Small intestine (tissue), 7 donors: ENCODE measurements at regions not wholly inside any gene's neighbourhood (a gene's known extent, or its start where the extent isn't known, plus 50 kb on each side); places are given as distances from the start of the nearest gene placed in this dataset.

ENCODE experiments used
- DNase-seq, 2 donors: peaks; one replicate each; pipeline versions ENCODE4 v3.0.0 to v3.0.0-alpha.2; 2013
- FAIRE-seq: peaks from 2 replicates; lab custom pipeline; 2012; peaks lifted over from hg19 to GRCh38; lab: Jason Lieb, UNC
- H3K27ac ChIP-seq, 3 donors: one replicate each; pipeline ENCODE4 v1.5.1; 2013; ENCODE audit warnings: low read length in 2 of 3, mild to moderate bottlenecking in 2 of 3, control low read depth in 1 of 3, inconsistent platforms in 1 of 3, low read depth in 1 of 3, moderate library complexity in 1 of 3
- H3K27me3 ChIP-seq, 3 donors: one replicate each; pipeline ENCODE4 v1.6.1; 2013; ENCODE audit warnings: low read length in 3 of 3, inconsistent platforms in 1 of 3; ENCODE audit not compliant: control insufficient read depth in 3 of 3, insufficient read depth in 3 of 3
- H3K36me3 ChIP-seq, 3 donors: one replicate each; pipeline ENCODE4 v1.6.1; 2013; ENCODE audit warnings: low read length in 3 of 3, inconsistent platforms in 1 of 3, low read depth in 1 of 3, mild to moderate bottlenecking in 1 of 3, moderate library complexity in 1 of 3; ENCODE audit not compliant: control insufficient read depth in 3 of 3, insufficient read depth in 2 of 3
- H3K4me1 ChIP-seq, 3 donors: one replicate each; pipeline ENCODE4 v1.6.1; 2013; ENCODE audit warnings: low read length in 2 of 3, inconsistent platforms in 1 of 3, low read depth in 1 of 3, mild to moderate bottlenecking in 1 of 3, moderate library complexity in 1 of 3; ENCODE audit not compliant: control insufficient read depth in 3 of 3, insufficient read depth in 2 of 3
- H3K4me3 ChIP-seq, 3 donors: one replicate each; pipeline ENCODE4 v1.5.1; 2013; ENCODE audit warnings: low read length in 3 of 3, control low read depth in 1 of 3, inconsistent platforms in 1 of 3, low read depth in 1 of 3, mild to moderate bottlenecking in 1 of 3, moderate library complexity in 1 of 3
- H3K9me3 ChIP-seq, 2 donors: one replicate each; pipeline ENCODE4 v1.6.1; 2013; ENCODE audit warnings: low read depth in 1 of 2, low read length in 1 of 2; ENCODE audit not compliant: control insufficient read depth in 2 of 2, insufficient read depth in 1 of 2
- WGBS, 3 donors: extraction: QIAGEN DNeasy Blood & Tissue Kit; methylation state at CpG; one replicate each; pipeline ENCODE4 v1.1.7; 2013; 5-methylcytosine and 5-hydroxymethylcytosine counted together
- donor health status: healthy with polysubstance abuse.
- donor health status: control.
- donor health status: control.
- donor health status: Bipolar disorder and iron deficiency.
- donor health status: healthy.

DNA sequence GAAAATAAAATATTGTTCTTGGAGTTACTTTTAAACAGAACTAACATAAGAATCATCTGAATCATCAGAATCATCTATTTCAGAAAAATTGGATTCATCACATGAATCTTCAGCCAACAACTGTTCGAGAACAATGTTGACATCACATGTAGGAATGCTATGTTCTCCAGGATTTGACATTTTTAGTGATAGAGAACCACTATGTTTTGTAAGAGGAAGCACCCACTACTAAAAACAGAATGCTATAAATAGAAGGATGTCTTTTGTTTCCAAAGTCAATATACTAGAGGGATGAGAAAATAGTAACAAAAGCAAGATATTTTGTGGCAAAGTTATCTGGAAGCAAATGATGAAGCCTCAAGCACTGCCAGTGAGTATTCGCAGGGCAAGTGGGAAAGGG lies 263.4 kb upstream of the DDI1 start:
- Histone ChIP-seq H3K27me3 (no peaks in the 10 kb centered on the region), H3K27ac (no peak overlapping the region), H3K4me1 (no peaks in the 10 kb centered on the region), H3K9me3 (no peaks in the 10 kb centered on the region), H3K36me3 (no peaks in the 10 kb centered on the region), H3K4me3 (no peak overlapping the region)
- WGBS, 3 donors = 68 to 86% (median 81%) methylated on average over 2 of the region's 2 CpGs
- DNase-seq = no peak
- no peak for FAIRE-seq

DNA sequence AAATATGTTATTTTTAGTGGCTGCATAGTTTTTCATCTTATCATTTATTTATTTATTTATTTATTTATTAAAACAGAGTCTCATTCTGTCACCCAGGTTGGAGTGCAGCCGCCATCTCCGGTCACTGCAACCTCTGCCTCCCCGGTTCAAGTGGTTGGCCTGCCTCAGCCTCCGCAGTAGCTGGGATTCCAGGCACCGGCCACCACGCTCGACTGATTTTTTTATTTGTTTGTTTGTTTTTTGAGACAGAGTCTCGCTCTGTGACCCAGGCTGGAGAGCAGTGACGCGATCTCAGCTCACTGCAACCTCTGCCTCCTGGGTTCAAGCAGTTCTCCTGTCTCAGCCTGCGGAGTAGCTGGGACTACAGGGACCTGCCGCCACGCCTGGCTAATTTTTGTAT lies 262.9 kb upstream of the DDI1 start:
- FAIRE-seq = no peak
- H3K4me3 ChIP-seq = no peak overlapping the region
- H3K9me3 ChIP-seq = no peaks in the 10 kb centered on the region
- H3K27me3 ChIP-seq = no peaks in the 10 kb centered on the region
- H3K4me1 ChIP-seq = no peaks in the 10 kb centered on the region
- 94% methylated on average over 13 of the region's 13 CpGs for WGBS, 3 donors
- no peak overlapping the region for H3K27ac ChIP-seq
- no peak for DNase-seq
- H3K36me3 ChIP-seq = no peaks in the 10 kb centered on the region

DNA sequence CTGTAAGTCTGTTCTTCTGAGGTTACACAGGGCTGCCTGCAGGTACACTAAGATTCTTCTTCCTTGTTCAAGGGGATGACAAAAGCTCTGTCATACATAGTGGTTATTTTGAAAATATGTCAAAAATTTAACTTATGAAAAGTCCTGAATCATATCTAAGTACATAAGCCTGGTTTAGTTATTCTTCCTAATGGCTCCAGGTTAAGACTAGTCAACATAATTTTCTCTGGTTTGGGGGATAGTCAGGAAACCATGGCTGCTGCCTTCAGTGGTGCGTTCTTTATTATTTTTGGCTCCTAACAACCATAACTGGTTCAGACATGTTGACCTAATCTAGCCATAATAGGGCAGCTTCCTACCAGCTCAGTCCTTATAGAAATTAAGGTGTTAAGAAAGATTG lies 257.4 kb upstream of the DDI1 start:
- FAIRE-seq (no peak), DNase-seq (no peak)
- Histone ChIP-seq H3K27me3 (no peaks in the 10 kb centered on the region), H3K36me3 (no peaks in the 10 kb centered on the region), H3K27ac (no peak overlapping the region), H3K9me3 (no peaks in the 10 kb centered on the region), H3K4me3 (no peak overlapping the region), H3K4me1 (no peaks in the 10 kb centered on the region)
- 86 to 92% (median 87%) methylated on average over 1 of the region's 1 CpG for WGBS, 3 donors

DNA sequence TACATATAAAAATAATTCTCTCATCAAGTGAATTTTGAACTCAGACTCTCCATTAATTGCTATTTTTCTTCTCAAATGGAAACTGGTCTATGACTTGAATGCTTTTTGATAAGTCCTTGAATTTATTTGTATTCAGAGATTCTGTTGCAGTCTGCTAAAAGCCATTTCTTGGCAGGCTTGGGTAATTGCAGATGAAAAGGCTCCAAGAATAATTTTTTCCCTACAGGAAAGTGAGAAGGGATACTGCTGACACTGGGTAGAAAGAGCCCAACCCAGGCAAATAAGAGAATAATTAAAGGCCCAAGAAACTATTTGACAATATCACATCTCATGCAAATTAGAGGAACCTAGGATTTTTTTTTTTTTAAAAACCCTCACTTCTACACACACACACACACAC lies 246.5 kb upstream of the DDI1 start:
- Histone ChIP-seq H3K4me1 (no peaks in the 10 kb centered on the region), H3K9me3 (peaks cover 0 to 1% of the 10 kb centered on the region in 2 donors), H3K27me3 (no peaks in the 10 kb centered on the region), H3K36me3 (no peaks in the 10 kb centered on the region), H3K27ac (no peak overlapping the region), H3K4me3 (no peak overlapping the region)
- FAIRE-seq (no peak), DNase-seq (no peak)

DNA sequence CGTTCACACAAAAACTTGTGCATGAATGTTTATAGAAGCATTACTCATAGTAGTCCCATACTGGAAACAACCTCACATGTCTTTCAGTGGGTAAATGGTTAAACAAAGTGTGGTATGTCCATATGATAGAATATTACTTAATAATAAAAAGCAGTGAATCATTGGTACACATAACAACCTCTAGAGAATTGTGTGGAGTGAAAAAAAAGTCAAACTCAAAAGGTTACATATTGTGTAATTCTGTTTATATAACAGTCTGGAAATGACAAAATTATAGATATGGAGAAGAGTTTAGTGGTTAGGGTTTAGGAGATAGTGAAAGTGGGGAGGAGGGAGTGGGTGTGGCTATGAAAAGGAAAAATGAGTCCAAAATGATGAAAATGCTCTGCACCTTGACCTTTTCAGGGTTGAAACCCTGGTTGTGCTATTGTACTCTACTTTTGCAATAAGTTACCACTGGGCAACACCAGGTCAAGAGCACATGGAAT lies 243.4 kb upstream of the DDI1 start:
- FAIRE-seq = no peak
- 83 to 90% (median 86%) methylated on average over 1 of the region's 1 CpG for WGBS, 3 donors
- H3K36me3 ChIP-seq = no peaks in the 10 kb centered on the region
- no peak overlapping the region for H3K27ac ChIP-seq
- H3K4me1 ChIP-seq = no peaks in the 10 kb centered on the region
- no peak overlapping the region for H3K4me3 ChIP-seq
- H3K9me3 ChIP-seq = no peaks in the 10 kb centered on the region
- DNase-seq = no peak
- H3K27me3 ChIP-seq = no peaks in the 10 kb centered on the region

DNA sequence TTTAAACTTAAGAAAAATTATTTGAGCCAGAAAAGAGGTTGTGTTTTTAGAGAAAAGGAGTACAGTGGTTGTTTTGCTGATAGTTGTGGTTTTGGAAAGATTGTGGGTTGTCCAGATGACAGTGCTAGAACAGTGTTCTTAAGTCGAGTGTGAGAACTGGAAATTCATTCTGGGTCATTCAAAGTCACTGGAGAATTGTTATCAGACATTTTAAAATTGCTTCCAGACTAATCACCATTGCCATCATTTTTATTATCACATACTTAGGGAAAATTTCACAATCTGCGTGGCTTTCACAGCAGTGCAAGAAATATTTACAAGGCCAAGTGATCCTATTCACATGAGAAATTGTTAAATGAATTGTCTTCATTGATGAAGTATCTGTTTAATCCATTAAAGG lies 242.2 kb upstream of the DDI1 start:
- Histone ChIP-seq H3K27ac (no peak overlapping the region), H3K36me3 (no peaks in the 10 kb centered on the region), H3K27me3 (no peaks in the 10 kb centered on the region), H3K4me1 (no peaks in the 10 kb centered on the region), H3K9me3 (no peaks in the 10 kb centered on the region), H3K4me3 (no peak overlapping the region)
- 12 to 51% (median 38%) methylated on average over 2 of the region's 2 CpGs for WGBS, 3 donors
- FAIRE-seq (no peak), DNase-seq (no peak)

DNA sequence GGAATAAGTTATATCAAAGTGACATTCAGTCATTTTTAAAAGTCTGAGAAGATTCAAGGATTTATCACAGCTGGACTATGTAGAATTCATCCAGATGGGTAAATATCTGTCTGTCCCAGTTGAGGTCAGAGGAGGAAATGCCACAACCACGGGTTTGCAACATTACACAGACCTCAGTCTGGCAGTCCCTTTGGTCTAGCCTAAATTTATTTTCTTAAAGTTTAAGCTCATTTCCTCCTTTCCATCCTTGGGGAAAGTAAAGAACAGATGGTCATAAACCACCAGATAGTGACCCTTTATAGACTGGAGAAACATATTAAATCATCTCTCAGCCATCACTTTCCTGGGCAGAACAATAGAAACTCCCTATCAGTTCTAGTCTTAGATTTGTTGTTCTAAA lies 238.4 kb upstream of the DDI1 start:
- FAIRE-seq (no peak), DNase-seq (no peak)
- H3K9me3 ChIP-seq = no peaks in the 10 kb centered on the region
- H3K4me3 ChIP-seq = no peak overlapping the region
- H3K36me3 ChIP-seq = no peaks in the 10 kb centered on the region
- no peaks in the 10 kb centered on the region for H3K27me3 ChIP-seq
- 16 to 44% (median 19%) methylated on average over 1 of the region's 1 CpG for WGBS, 3 donors
- H3K27ac ChIP-seq = no peak overlapping the region
- H3K4me1 ChIP-seq = no peaks in the 10 kb centered on the region

DNA sequence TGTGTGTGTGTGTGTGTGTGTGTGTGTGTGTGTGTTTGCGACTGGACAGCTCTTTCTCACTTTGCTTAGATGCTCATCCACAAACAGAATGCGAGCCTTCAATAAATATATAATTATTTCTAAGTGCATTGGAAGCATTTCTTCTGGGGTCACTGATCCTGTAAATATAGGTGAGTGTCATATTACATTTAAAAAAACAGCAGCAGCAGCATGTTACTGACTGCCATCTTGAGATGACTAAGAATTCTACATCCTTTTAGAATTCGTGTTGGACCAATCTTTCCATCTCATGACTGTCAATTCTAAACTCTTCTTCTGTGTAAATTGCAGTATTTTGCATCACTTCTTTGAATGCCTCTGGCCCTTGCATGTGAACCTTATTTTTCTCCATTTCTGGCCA lies 238.0 kb upstream of the DDI1 start:
- H3K9me3 ChIP-seq = no peaks in the 10 kb centered on the region
- H3K27ac ChIP-seq = no peak overlapping the region
- no peak for DNase-seq
- no peak for FAIRE-seq
- 71 to 87% (median 73%) methylated on average over 3 of the region's 3 CpGs for WGBS, 3 donors
- no peaks in the 10 kb centered on the region for H3K27me3 ChIP-seq
- no peak overlapping the region for H3K4me3 ChIP-seq
- no peaks in the 10 kb centered on the region for H3K4me1 ChIP-seq
- H3K36me3 ChIP-seq = no peaks in the 10 kb centered on the region

DNA sequence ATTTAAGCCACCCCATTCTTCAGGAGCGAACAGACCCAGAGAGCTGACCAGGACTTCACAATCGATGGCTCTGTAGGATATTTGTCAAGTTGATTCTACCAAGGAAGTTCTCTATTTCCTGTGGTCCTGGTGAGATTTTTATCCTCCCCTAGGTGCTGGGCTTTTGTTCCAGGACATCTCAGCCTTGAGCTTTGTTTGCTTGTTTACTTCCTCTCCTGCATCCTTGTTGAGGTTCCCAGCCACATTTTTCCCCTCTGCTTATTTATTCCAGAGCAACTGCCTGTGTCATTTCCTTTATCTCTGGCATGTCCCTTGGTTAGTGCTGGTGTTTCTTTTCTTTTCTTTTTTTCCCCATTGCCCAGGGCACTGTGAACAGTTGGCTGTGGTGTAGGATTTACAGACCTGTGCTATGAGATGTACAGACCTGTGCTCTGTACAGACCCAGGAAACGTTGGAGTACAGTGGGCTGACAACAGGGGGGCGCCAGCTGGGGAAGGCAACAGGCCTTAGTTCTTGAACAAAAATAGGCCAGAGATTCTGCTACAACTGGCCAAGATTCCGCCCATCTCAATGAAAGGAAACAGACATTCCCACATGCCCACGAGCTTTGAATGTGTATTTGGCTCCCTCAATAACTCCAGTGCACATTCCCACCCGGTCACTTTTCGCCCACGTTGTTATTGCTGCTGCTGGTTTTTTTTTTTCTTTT lies 235.9 kb upstream of the DDI1 start:
- Histone ChIP-seq H3K27ac (no peak overlapping the region), H3K4me3 (no peak overlapping the region), H3K36me3 (no peaks in the 10 kb centered on the region), H3K9me3 (no peaks in the 10 kb centered on the region), H3K4me1 (no peaks in the 10 kb centered on the region), H3K27me3 (no peaks in the 10 kb centered on the region)
- 68 to 70% (median 69%) methylated on average over 9 of the region's 9 CpGs for WGBS, 3 donors
- FAIRE-seq (no peak), DNase-seq (no peak)
